WI38 (cell line): ENCODE measurements at regions not wholly inside any gene's neighbourhood (a gene's known extent, or its start where the extent isn't known, plus 50 kb on each side); places are given as distances from the start of the nearest gene placed in this dataset.

Experiments used
- H3K4me3 ChIP-seq: 2 replicates; pipeline ENCODE4 v1.5.1; 2011; ENCODE audit warnings: low read depth, mild to moderate bottlenecking, control low read depth, low read length
- TF ChIP-seq, protein P1 (sequence below): IDR thresholded peaks from 2 replicates; pipeline ENCODE4 v1.5.1; 2012; ENCODE audit warnings: low read depth, mild to moderate bottlenecking, control low read depth, low read length

- TF ChIP-seq, protein P1, sequence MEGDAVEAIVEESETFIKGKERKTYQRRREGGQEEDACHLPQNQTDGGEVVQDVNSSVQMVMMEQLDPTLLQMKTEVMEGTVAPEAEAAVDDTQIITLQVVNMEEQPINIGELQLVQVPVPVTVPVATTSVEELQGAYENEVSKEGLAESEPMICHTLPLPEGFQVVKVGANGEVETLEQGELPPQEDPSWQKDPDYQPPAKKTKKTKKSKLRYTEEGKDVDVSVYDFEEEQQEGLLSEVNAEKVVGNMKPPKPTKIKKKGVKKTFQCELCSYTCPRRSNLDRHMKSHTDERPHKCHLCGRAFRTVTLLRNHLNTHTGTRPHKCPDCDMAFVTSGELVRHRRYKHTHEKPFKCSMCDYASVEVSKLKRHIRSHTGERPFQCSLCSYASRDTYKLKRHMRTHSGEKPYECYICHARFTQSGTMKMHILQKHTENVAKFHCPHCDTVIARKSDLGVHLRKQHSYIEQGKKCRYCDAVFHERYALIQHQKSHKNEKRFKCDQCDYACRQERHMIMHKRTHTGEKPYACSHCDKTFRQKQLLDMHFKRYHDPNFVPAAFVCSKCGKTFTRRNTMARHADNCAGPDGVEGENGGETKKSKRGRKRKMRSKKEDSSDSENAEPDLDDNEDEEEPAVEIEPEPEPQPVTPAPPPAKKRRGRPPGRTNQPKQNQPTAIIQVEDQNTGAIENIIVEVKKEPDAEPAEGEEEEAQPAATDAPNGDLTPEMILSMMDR, result no peak
- no peak overlapping the region for H3K4me3 ChIP-seq
Measured at GRCh38 chr5:56501781-56502557, 268.8 kb upstream of the ANKRD55 start.

DNA sequence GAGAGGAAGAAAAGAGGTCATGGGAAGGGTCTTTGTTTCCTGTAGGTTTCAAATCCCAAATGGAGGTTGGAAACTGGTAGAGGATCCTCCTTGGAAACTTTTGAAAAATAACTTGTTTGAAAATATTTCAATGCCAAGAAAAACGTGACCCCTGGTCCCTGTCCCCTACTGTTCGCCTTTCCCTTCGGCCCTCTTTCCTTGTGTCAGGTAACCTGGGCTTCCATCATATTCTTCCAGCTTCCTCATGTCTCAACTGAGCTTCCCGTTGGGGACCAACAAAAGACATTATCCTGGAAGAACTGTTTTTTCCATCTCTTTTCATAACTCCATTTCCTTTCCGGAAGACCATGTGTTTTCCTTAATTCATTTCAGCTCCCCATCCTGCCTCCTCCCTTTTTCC lies 266.8 kb upstream of the ANKRD55 start:
- H3K4me3 ChIP-seq, result no peak overlapping the region
- TF ChIP-seq, protein P1, result no peak

DNA sequence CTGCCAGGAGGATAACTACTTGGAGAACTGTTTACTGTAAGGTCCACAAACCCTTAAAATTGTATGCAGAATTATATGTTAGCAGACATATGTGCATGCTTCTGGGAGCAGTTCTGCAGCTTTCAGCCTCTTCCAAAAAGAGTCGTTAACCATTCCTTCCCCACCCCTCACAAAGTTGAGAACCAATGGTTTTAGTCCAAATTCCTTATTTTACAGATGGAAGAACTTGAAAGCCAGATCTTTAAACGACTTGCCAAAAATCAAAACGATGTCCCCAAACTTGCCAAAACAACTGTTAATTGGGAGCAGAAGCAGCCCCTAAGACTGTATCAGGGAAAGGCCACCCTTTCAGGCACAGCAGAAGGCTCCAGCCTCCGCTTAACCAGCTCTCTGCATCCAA lies 266.4 kb upstream of the ANKRD55 start:
- no peak overlapping the region for H3K4me3 ChIP-seq
- TF ChIP-seq, protein P1, result no peak

- TF ChIP-seq, protein P1, result no peak
- H3K4me3 ChIP-seq, result no peak overlapping the region
Measured at GRCh38 chr5:56498759-56499395, 265.7 kb upstream of the ANKRD55 start.

DNA sequence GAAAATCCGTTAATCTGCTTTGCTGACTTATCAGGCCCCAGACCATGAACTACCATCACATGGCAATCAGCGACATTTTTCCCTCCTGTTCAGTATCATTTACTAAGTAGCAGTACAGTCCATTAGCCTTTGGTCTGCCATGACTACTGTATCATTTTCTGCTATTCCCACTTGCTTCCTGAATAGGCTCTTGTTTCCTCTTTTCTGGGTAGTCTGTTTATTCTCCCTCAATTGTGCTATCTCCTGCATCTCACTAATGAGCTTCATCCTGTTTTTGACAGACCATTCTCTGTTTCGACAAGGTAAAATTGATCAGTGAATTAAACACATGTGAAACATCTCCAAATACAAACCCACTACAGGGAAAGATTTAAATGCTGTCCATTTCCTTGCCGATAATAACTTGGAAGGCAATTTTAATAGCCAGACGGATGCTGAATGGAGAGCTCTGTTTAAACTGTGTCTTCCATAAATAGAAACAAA lies 263.5 kb upstream of the ANKRD55 start:
- H3K4me3 ChIP-seq, result no peak overlapping the region
- TF ChIP-seq, protein P1, result no peak

GRCh38 chr5:56494300-56494731 lies 261.2 kb upstream of the ANKRD55 start:
- no peak overlapping the region for H3K4me3 ChIP-seq
- TF ChIP-seq, protein P1, result no peak

GRCh38 chr5:56493766-56494165 lies 260.6 kb upstream of the ANKRD55 start:
- TF ChIP-seq, protein P1, result no peak
- no peak overlapping the region for H3K4me3 ChIP-seq
